PC-3 (cell line): ENCODE measurements at regions not wholly inside any gene's neighbourhood (a gene's known extent, or its start where the extent isn't known, plus 50 kb on each side); places are given as distances from the start of the nearest gene placed in this dataset.

ENCODE experiments used
- ATAC-seq: fragments of 200-7000 bp; cut with Tn5 transposase; 2 replicates; pipeline ENCODE4 v1.9.1; 2020; ENCODE audit warnings: mild to moderate bottlenecking, moderate library complexity
- BruUV-seq: library from RNA; stranded (reverse); fragments of 400-500 nt; replicated peaks from 2 replicates; lab custom pipeline; 2021; lab: Mats Ljungman, UMichigan
- CTCF ChIA-PET: fragments of 300-600 bp; sonication (Branson Sonifier 250); formaldehyde crosslinking; loops from one replicate; lab custom pipeline; 2022; ENCODE audit warnings: antibody characterized with exemption; lab: Charles Lee
- POLR2A ChIA-PET: fragments of 300-600 bp; sonication (Branson Sonifier 250); formaldehyde crosslinking; loops from one replicate; lab custom pipeline; 2022; ENCODE audit warnings: antibody characterized with exemption; ENCODE audit not compliant: unreplicated experiment; lab: Charles Lee
- DNase-seq: peaks from one replicate; pipeline ENCODE4 v3.0.0-alpha.2; 2015
- H2AFZ ChIP-seq: fragments of 300-600 bp; sonication (generic); 2 replicates; pipeline ENCODE4 v1.6.0; 2016; ENCODE audit warnings: antibody characterized with exemption, low read length
- H3F3A ChIP-seq: fragments of 300-600 bp; sonication (generic); one replicate; pipeline ENCODE4 v1.6.0; 2017; ENCODE audit warnings: antibody characterized with exemption, low read length, control low read depth, mild to moderate bottlenecking; ENCODE audit not compliant: unreplicated experiment
- H3K27ac ChIP-seq: fragments of 300-600 bp; sonication (generic); 2 replicates; pipeline ENCODE4 v1.5.1; 2016; ENCODE audit warnings: mild to moderate bottlenecking, low read length
- H3K27me3 ChIP-seq: fragments of 300-600 bp; sonication (generic); 2 replicates; pipeline ENCODE4 v1.6.1; 2016; ENCODE audit warnings: low read length, mixed read lengths
- H3K36me3 ChIP-seq: fragments of 300-600 bp; sonication (generic); 2 replicates; pipeline ENCODE4 v1.6.1; 2016; ENCODE audit warnings: low read depth, mixed run types, low read length, mixed read lengths
- H3K4me1 ChIP-seq: fragments of 300-600 bp; sonication (generic); 2 replicates; pipeline ENCODE4 v1.5.1; 2016; ENCODE audit warnings: low read length; ENCODE audit not compliant: insufficient read depth
- H3K4me2 ChIP-seq: fragments of 300-600 bp; sonication (generic); 2 replicates; pipeline ENCODE4 v1.6.0; 2016; ENCODE audit warnings: low read length
- H3K4me3 ChIP-seq: fragments of 300-600 bp; sonication (generic); 2 replicates; pipeline ENCODE4 v1.5.1; 2016; ENCODE audit warnings: mild to moderate bottlenecking, low read length, mixed read lengths
- H3K79me2 ChIP-seq: fragments of 300-600 bp; sonication (generic); 2 replicates; pipeline ENCODE4 v1.6.1; 2017; ENCODE audit warnings: low read length, mixed read lengths
- H3K9ac ChIP-seq: fragments of 300-600 bp; sonication (generic); 2 replicates; pipeline ENCODE4 v1.6.0; 2016; ENCODE audit warnings: mild to moderate bottlenecking, low read length
- H3K9me2 ChIP-seq: fragments of 300-600 bp; sonication (generic); replicated peaks from 2 replicates; pipeline ENCODE4 v1.6.1; 2016; ENCODE audit warnings: mixed run types, low read length, mixed read lengths
- H3K9me3 ChIP-seq: fragments of 300-600 bp; sonication (generic); 2 replicates; pipeline ENCODE4 v1.6.1; 2016; ENCODE audit warnings: low read length, mixed read lengths
- H4K20me1 ChIP-seq: fragments of 300-600 bp; sonication (generic); 2 replicates; pipeline ENCODE4 v1.6.1; 2016; ENCODE audit warnings: low read length, mixed read lengths
- CTCF ChIP-seq: fragments of 300-600 bp; sonication (generic); conservative IDR thresholded peaks from 2 replicates; pipeline ENCODE4 v1.5.1; 2017; ENCODE audit warnings: antibody characterized with exemption, low read depth, mild to moderate bottlenecking, low read length
- EZH2 ChIP-seq: fragments of 300-600 bp; sonication (generic); IDR thresholded peaks from one replicate; pipeline ENCODE4 v1.6.1; 2017; ENCODE audit warnings: antibody characterized with exemption, mild to moderate bottlenecking, low read length; ENCODE audit not compliant: unreplicated experiment
- EZH2phosphoT487 ChIP-seq: fragments of 300-600 bp; sonication (generic); IDR thresholded peaks from 2 replicates; pipeline ENCODE4 v1.6.1; 2018; ENCODE audit warnings: mild to moderate bottlenecking, antibody characterized with exemption, low read length, borderline replicate concordance
- intact Hi-C: fragments of 100-400 bp; cut with micrococcal nuclease; formaldehyde crosslinking; loops from 2 replicates; pipeline ENCODE4 v1.9.0; 2023

GRCh38 chr7:155210356-155210755 is 87.3 kb upstream of the INSIG1 start:
- no peak overlapping the region for H3K27ac ChIP-seq
- H3K27me3 ChIP-seq, result no peaks in the 10 kb centered on the region
- H3K4me2 ChIP-seq, result no peak overlapping the region
- H3K4me1 ChIP-seq, result peaks cover 53% of the 10 kb centered on the region
- no peaks in the 10 kb centered on the region for H3K9me2 ChIP-seq
- BruUV-seq, result no TSS peak
- H3K9ac ChIP-seq, result no peak overlapping the region
- no peaks in the 10 kb centered on the region for H4K20me1 ChIP-seq
- ATAC-seq (no peak), DNase-seq (peak; percentile 50)
- no peak overlapping the region for H2AFZ ChIP-seq
- TF ChIP-seq CTCF, result no peak; the same call in 1 of the 2 replicates
- no peak for TF ChIP-seq EZH2
- TF ChIP-seq EZH2phosphoT487, result no peak
- no peak overlapping the region for H3K4me3 ChIP-seq
- H3F3A ChIP-seq, result no peaks in the 10 kb centered on the region
- CTCF ChIA-PET, result no interaction called here
- no peaks in the 10 kb centered on the region for H3K9me3 ChIP-seq
- POLR2A ChIA-PET, result no interaction called here
- intact Hi-C loops, result no loop called here
- no peaks in the 10 kb centered on the region for H3K36me3 ChIP-seq
- H3K79me2 ChIP-seq, result no peaks in the 10 kb centered on the region

- Histone ChIP-seq H3K4me2 (no peak overlapping the region), H3K9me3 (no peaks in the 10 kb centered on the region), H2AFZ (no peak overlapping the region), H3K27me3 (no peaks in the 10 kb centered on the region), H3K36me3 (no peaks in the 10 kb centered on the region), H3K9ac (no peak overlapping the region), H3K9me2 (no peaks in the 10 kb centered on the region), H3F3A (no peaks in the 10 kb centered on the region), H4K20me1 (no peaks in the 10 kb centered on the region), H3K79me2 (no peaks in the 10 kb centered on the region), H3K4me3 (no peak overlapping the region), H3K27ac (no peak overlapping the region), H3K4me1 (peaks cover 48% of the 10 kb centered on the region)
- POLR2A ChIA-PET, result no interaction called here
- DNase-seq, result no peak
- TF ChIP-seq CTCF (no peak), EZH2 (no peak)
- BruUV-seq, result no TSS peak
- CTCF ChIA-PET, result no interaction called here
- ATAC-seq, result no peak
- intact Hi-C loops, result no loop called here
Measured at GRCh38 chr7:155211173-155211572, 86.5 kb upstream of the INSIG1 start.

GRCh38 chr7:155211761-155212160 is 85.9 kb upstream of the INSIG1 start:
- Histone ChIP-seq H3F3A (no peaks in the 10 kb centered on the region), H3K27ac (no peak overlapping the region), H3K36me3 (no peaks in the 10 kb centered on the region), H3K9me2 (no peaks in the 10 kb centered on the region), H3K79me2 (no peaks in the 10 kb centered on the region), H3K27me3 (no peaks in the 10 kb centered on the region), H4K20me1 (no peaks in the 10 kb centered on the region), H3K4me1 (peaks cover 42% of the 10 kb centered on the region), H3K4me2 (no peak overlapping the region), H2AFZ (no peak overlapping the region), H3K4me3 (no peak overlapping the region), H3K9ac (no peak overlapping the region), H3K9me3 (no peaks in the 10 kb centered on the region)
- ChIA-PET CTCF (no interaction called here), POLR2A (no interaction called here)
- BruUV-seq, result no TSS peak
- DNase-seq (no peak), ATAC-seq (no peak)
- intact Hi-C loops, result no loop called here
- TF ChIP-seq CTCF, result no peak
- TF ChIP-seq EZH2phosphoT487, result no peak
- TF ChIP-seq EZH2, result no peak
